ENCODE measurements at regions not wholly inside any gene's neighbourhood (a gene's known extent, or its start where the extent isn't known, plus 50 kb on each side); places are given as distances from the start of the nearest gene placed in this dataset.

DNA sequence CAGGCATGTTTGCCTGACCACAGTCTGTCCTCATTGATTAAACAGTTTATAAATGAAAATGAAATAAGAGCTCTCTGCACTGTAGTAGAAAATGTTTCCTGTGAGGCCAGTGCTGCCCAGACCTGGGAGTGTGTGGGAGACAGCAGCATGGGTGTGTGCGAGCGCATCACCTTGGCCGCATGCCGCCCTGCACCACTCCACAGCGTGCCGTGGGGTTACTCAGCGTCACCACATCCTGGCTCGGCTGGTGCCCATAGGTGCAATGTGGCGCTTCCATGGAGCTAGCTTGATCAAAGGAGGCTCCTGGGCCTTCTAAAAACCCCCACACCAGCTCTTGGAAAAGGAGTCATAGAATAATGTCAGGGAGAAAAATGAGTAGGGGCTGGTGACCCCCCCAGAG, 76.0 kb upstream of the EPC2 start:
- TF ChIP-seq, protein P1, sequence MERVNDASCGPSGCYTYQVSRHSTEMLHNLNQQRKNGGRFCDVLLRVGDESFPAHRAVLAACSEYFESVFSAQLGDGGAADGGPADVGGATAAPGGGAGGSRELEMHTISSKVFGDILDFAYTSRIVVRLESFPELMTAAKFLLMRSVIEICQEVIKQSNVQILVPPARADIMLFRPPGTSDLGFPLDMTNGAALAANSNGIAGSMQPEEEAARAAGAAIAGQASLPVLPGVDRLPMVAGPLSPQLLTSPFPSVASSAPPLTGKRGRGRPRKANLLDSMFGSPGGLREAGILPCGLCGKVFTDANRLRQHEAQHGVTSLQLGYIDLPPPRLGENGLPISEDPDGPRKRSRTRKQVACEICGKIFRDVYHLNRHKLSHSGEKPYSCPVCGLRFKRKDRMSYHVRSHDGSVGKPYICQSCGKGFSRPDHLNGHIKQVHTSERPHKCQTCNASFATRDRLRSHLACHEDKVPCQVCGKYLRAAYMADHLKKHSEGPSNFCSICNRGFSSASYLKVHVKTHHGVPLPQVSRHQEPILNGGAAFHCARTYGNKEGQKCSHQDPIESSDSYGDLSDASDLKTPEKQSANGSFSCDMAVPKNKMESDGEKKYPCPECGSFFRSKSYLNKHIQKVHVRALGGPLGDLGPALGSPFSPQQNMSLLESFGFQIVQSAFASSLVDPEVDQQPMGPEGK (CRISPR knock-in tag; IDR thresholded peaks at IDR 0.05; ENCODE audit: borderline replicate concordance) = no peak
- TF ChIP-seq BACH2 (CRISPR knock-in tag; IDR thresholded peaks at IDR 0.05; ENCODE audit: borderline replicate concordance) = no peak
- no peak for TF ChIP-seq ISL1 (CRISPR knock-in tag; IDR thresholded peaks at IDR 0.05)

Data from SK-N-SH treated with all-trans-retinoic acid at 6 μM for 48 hours (cell line).